ENCODE measurements at regions not wholly inside any gene's neighbourhood (a gene's known extent, or its start where the extent isn't known, plus 50 kb on each side); places are given as distances from the start of the nearest gene placed in this dataset.
"Not testable (repeated sequence)": the region's sequence is repeated elsewhere in the genome, so short reads cannot be mapped to it uniquely, and the experiment has no call there.

DNA sequence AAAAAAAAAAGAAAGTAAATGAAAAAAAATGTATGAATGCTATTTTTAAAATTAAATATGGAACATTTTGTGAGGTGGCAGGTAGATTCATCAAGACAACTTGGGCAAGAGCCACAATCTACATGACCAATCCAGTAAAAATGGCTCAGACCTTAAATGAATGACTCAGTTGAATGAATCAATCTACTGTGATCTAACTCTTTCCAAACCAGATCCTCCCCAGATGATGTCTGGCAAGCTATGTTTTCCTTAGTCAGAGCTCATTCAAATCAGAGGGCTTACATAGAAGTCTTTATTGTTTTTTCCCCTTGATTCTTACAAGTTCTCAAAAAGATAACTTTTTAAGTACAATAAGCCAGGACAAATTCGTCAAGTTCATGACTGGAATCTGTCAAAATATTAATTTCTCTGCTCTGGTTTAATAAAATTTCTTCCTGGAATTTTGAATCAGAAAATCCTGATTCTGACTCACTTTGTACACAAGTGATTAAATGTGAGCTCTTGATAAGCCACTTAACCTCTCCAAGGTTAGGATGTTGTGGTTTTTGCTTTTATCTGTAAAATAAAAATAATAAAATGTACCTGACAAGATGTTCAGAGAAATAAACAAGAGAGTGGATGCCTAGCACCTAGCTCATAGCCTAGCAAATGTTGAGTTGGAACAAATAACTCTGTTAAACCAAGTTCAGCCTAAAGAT, 105.6 kb upstream of the SMIM31 start:
- H3K27ac ChIP-seq: no peak overlapping the region
- no peaks in the 10 kb centered on the region for H3K36me3 ChIP-seq
- H3K4me3 ChIP-seq: no peak overlapping the region
- no peak overlapping the region for H3K9ac ChIP-seq (ENCODE audit: low read depth in 2 of 2, low read length in 2 of 2)
- intact Hi-C loops (cut with DNase I): no loop called here
- H3K27me3 ChIP-seq: no peaks in the 10 kb centered on the region
- DNase-seq: no peak
- no peaks in the 10 kb centered on the region for H3K9me3 ChIP-seq
- no peak for TF ChIP-seq CTCF (IDR thresholded peaks at IDR 0.05)
- H3K4me1 ChIP-seq: no peaks in the 10 kb centered on the region

DNA sequence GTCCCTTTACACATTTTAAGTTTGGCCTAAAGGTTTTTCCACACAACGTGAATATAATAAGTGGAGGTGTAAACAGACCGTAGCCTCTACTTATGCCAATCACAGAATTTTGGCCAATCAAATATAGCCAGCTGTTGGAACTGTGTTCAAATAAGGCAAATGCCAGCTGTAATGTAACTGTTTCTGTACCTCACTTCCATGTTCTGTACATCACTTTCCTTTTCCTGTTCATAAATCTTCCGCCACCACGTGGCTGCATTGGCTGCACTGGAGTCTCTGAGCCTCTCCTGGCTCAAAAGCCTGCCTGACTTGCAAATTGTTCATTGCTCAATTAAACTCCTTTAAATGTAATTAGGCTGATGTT, 105.1 kb upstream of the SMIM31 start:
- TF ChIP-seq CTCF (IDR thresholded peaks at IDR 0.05): no peak
- no peak overlapping the region for H3K9ac ChIP-seq (ENCODE audit: low read depth in 2 of 2, low read length in 2 of 2)
- no peaks in the 10 kb centered on the region for H3K4me1 ChIP-seq
- no peaks in the 10 kb centered on the region for H3K36me3 ChIP-seq
- no peaks in the 10 kb centered on the region for H3K9me3 ChIP-seq
- intact Hi-C loops (cut with DNase I): no loop called here
- H3K27me3 ChIP-seq: no peaks in the 10 kb centered on the region
- no peak for DNase-seq
- no peak overlapping the region for H3K27ac ChIP-seq
- no peak overlapping the region for H3K4me3 ChIP-seq

DNA sequence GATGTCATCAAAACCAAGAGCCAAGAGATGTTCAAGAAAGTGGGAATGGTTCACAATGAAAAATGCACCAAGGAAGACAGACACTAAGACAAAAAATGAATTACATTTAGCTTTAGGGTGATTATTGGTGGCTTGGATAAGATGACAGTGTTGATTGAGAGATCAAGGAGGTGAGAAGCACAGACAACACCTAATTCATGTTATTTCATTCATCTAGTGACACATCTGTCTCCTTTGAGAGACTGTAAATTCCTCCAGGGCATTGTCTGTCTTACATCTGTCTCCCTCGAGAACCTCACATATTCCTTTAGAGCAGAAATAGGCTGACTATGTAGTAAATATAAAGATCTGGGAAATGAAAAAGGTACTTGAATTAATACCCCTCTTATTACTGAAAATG, 94.2 kb upstream of the SMIM31 start:
- Histone ChIP-seq H3K36me3 (no peaks in the 10 kb centered on the region), H3K27ac (no peak overlapping the region), H3K27me3 (no peaks in the 10 kb centered on the region), H3K4me3 (no peak overlapping the region), H3K4me1 (no peaks in the 10 kb centered on the region), H3K9ac (ENCODE audit: low read depth in 2 of 2, low read length in 2 of 2) (no peak overlapping the region), H3K9me3 (no peaks in the 10 kb centered on the region)
- DNase-seq: no peak
- intact Hi-C loops (cut with DNase I): no loop called here
- TF ChIP-seq CTCF (IDR thresholded peaks at IDR 0.05): no peak

GRCh38 chr4:164676152-164676551, 77.8 kb upstream of the SMIM31 start:
- H3K4me3 ChIP-seq; H3K27ac ChIP-seq; H3K36me3 ChIP-seq; H3K27me3 ChIP-seq; DNase-seq; H3K4me1 ChIP-seq; intact Hi-C loops (cut with DNase I); H3K9ac ChIP-seq (ENCODE audit: low read depth in 2 of 2, low read length in 2 of 2); H3K9me3 ChIP-seq: not testable (repeated sequence)

DNA sequence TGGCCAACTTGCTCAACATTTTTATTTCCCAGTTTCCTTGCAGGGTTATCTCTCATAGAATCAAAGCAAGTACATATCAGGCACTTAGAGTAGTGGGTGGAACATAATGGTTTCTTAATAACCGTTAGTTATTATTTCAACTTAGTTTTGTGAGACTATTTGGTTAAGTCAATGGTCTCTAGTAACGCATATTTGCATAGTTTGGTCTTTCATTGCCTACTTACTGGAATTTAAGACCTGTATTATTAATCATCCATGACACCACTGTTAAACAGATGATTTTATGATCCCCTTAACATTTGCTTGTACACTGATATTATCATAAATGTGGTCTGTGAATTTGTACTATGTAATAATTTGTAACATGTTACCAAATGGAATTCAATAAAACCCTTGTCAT, 70.9 kb upstream of the SMIM31 start:
- intact Hi-C loops (cut with DNase I): no loop called here
- no peak for DNase-seq
- Histone ChIP-seq H3K4me1 (no peaks in the 10 kb centered on the region), H3K4me3 (no peak overlapping the region), H3K9ac (ENCODE audit: low read depth in 2 of 2, low read length in 2 of 2) (no peak overlapping the region), H3K36me3 (no peaks in the 10 kb centered on the region), H3K27me3 (no peaks in the 10 kb centered on the region), H3K9me3 (no peaks in the 10 kb centered on the region), H3K27ac (no peak overlapping the region)
- no peak for TF ChIP-seq CTCF (IDR thresholded peaks at IDR 0.05)

DNA sequence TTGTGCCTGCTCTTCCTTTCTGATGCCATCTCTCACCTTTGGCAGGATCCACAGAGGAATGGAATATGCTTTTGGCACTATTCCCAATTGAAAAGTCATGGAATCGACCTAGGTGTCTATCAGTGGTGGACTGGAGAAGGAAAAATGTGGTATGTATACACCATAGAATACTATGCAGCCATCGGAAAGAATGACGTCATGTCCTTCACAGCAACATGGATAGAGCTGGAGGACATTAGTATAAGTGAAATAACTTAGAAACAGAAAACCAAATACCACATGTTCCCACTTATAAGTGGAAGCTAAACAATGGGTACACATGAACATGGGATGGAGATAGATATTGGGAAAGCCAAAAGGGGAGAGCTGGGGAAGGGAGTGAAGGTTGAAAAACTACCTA, 58.3 kb upstream of the SMIM31 start:
- H3K36me3 ChIP-seq: no peaks in the 10 kb centered on the region
- no peak overlapping the region for H3K27ac ChIP-seq
- no peak for TF ChIP-seq CTCF (IDR thresholded peaks at IDR 0.05)
- DNase-seq: no peak
- H3K4me1 ChIP-seq: no peaks in the 10 kb centered on the region
- H3K4me3 ChIP-seq: no peak overlapping the region
- intact Hi-C loops (cut with DNase I): no loop called here
- no peaks in the 10 kb centered on the region for H3K9me3 ChIP-seq
- no peaks in the 10 kb centered on the region for H3K27me3 ChIP-seq
- H3K9ac ChIP-seq (ENCODE audit: low read depth in 2 of 2, low read length in 2 of 2): no peak overlapping the region
